Effector memory CD4-positive, alpha-beta T cell (primary cell): ENCODE measurements at regions not wholly inside any gene's neighbourhood (a gene's known extent, or its start where the extent isn't known, plus 50 kb on each side); places are given as distances from the start of the nearest gene placed in this dataset.

Experiments
- DNase-seq, 3 donors: peaks; one replicate each; pipeline ENCODE4 v3.0.0-alpha.2; 2020
- H3K27ac ChIP-seq: 2 replicates; pipeline ENCODE4 v1.7.0; 2013; ENCODE audit warnings: mild to moderate bottlenecking, low read length, moderate library complexity; ENCODE audit not compliant: insufficient read depth, poor library complexity, severe bottlenecking
- H3K27me3 ChIP-seq: replicated peaks from 2 replicates; pipeline ENCODE4 v1.7.0; 2013; ENCODE audit warnings: mild to moderate bottlenecking, low read length; ENCODE audit not compliant: insufficient read depth, control insufficient read depth, poor library complexity, severe bottlenecking
- H3K36me3 ChIP-seq: 2 replicates; pipeline ENCODE4 v1.7.0; 2013; ENCODE audit warnings: mild to moderate bottlenecking, low read length, moderate library complexity; ENCODE audit not compliant: control insufficient read depth, insufficient read depth
- H3K4me1 ChIP-seq: 2 replicates; pipeline ENCODE4 v1.7.0; 2013; ENCODE audit warnings: low read length, mild to moderate bottlenecking; ENCODE audit not compliant: control insufficient read depth, insufficient read depth, poor library complexity, severe bottlenecking
- H3K4me3 ChIP-seq: 2 replicates; pipeline ENCODE4 v1.7.0; 2013; ENCODE audit warnings: low read length, low read depth, mild to moderate bottlenecking; ENCODE audit not compliant: insufficient read depth, poor library complexity, severe bottlenecking
- H3K9me3 ChIP-seq: 2 replicates; pipeline ENCODE4 v1.7.0; 2013; ENCODE audit warnings: mild to moderate bottlenecking, low read length, moderate library complexity; ENCODE audit not compliant: control insufficient read depth

DNA sequence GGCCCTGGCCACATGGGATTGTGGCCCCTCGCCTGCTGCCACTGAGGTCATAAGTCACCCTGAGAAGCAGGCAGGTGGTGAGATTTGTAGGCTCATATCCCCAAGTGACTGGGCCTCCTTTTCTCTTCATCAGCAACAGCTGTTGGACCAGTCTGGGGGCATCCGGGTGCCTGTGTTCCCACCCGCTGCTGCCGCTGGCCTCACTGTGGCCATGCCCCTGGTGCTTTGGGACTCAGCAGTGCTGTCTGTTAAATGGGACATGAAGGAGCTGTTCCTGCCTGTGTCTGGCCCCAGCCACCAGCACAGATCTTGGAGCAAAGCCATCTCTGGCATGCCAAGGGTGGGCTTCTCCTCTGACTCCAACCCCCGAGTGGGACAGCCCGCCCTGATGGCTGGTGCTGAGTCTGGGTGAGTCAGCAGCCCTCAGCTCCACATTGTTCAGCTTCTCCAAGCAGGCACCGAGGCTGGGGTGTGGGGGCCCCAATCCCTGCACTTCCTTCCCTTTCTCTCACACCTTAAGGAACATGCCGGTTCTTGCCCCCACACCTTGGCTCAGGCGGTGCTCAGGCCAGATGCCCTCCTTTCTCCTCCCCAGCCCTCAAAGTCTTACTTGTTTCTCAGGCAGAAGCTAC is 207.9 kb downstream of the GLI2 start:
- Histone ChIP-seq H3K27ac (no peak overlapping the region), H3K9me3 (no peaks in the 10 kb centered on the region), H3K4me1 (no peaks in the 10 kb centered on the region), H3K4me3 (no peak overlapping the region), H3K27me3 (no peaks in the 10 kb centered on the region), H3K36me3 (no peaks in the 10 kb centered on the region)
- DNase-seq = no peak

DNA sequence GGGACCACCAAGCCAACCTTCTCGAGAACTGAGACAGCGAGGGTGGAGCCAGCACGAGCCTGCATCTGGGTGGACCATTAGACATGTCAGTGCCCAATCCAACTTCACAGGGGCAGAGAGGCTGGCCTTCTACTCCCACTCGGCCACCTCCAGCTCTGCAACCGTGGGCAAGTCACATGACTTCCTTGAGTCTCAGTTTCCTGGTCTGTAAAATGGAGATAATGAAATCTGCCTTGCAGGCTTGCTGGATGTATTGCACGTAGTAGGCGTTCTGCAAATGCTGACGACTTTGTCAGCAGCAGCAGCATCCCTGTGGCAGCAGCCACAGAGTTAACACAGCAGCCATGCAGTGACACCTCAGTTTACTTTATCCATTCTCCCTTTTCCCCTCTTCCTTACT is 208.9 kb downstream of the GLI2 start:
- H3K27me3 ChIP-seq = no peaks in the 10 kb centered on the region
- no peaks in the 10 kb centered on the region for H3K4me1 ChIP-seq
- no peak overlapping the region for H3K27ac ChIP-seq
- H3K36me3 ChIP-seq = no peaks in the 10 kb centered on the region
- H3K9me3 ChIP-seq = no peaks in the 10 kb centered on the region
- no peak overlapping the region for H3K4me3 ChIP-seq
- no peak for DNase-seq

- H3K4me1 ChIP-seq = no peaks in the 10 kb centered on the region
Observed at GRCh38 chr2:120945091-120945490, 209.4 kb downstream of the GLI2 start.

DNA sequence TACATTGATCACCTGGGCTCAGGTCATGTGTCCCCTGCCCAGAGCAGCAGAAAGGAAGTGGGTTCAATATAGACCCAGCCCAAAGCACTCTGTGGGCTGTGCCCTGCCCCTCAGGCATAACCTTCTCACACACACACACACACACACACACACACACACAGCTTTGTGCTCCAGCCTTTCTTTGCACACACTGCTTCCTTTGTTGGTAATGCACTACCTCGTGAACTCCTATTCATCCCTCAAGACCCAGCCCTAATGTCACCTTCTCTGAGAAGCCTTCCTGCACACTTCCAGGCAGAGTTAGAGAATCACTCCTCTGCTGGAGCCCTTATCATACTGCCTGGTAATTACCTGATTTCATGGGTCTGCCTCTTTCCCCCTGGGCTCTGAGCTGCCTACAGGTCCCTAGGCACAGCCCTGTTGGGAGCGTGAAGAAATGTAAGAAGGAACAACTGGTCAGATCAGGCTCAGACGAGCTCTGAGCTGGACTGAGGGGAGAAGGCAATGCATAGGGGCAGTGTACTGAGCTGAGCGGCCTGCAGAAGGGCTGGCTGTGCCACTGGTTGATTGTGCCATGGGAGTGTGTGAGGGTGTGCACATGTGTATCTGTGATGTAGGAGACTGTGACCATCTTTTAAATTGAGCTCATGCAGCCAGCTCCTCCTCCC is 210.3 kb downstream of the GLI2 start:
- H3K4me3 ChIP-seq = no peak overlapping the region
- no peaks in the 10 kb centered on the region for H3K36me3 ChIP-seq
- no peaks in the 10 kb centered on the region for H3K9me3 ChIP-seq
- DNase-seq = no peak
- H3K4me1 ChIP-seq = no peaks in the 10 kb centered on the region
- no peaks in the 10 kb centered on the region for H3K27me3 ChIP-seq
- H3K27ac ChIP-seq = no peak overlapping the region

More at GRCh38 chr2:120945091-120945490, 209.4 kb downstream of the GLI2 start:
- Histone ChIP-seq H3K36me3 (no peaks in the 10 kb centered on the region), H3K27me3 (no peaks in the 10 kb centered on the region), H3K4me3 (no peak overlapping the region), H3K27ac (no peak overlapping the region), H3K9me3 (no peaks in the 10 kb centered on the region)
- no peak for DNase-seq

DNA sequence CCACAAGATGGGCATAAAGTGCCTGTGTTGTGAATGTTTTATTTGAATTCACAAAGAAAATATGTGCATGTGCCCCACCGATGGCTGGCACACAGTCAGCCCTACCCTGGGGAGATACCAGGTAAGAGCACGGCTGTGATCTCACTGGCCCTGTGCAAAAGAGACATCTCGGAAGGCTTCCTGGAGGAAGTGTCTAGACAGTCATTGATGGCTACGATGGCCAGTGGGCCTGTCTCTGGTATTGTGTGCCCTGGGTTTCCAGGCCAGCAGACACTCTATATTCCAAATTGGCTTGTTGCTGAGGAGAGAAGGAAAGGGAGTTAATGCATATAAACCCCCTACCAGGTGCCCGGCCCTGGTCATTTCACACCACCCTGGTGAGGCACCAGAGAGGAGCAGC is 211.7 kb downstream of the GLI2 start:
- no peaks in the 10 kb centered on the region for H3K36me3 ChIP-seq
- no peak overlapping the region for H3K4me3 ChIP-seq
- no peaks in the 10 kb centered on the region for H3K27me3 ChIP-seq
- H3K27ac ChIP-seq = no peak overlapping the region
- no peak for DNase-seq
- no peaks in the 10 kb centered on the region for H3K9me3 ChIP-seq
- H3K4me1 ChIP-seq = no peaks in the 10 kb centered on the region

DNA sequence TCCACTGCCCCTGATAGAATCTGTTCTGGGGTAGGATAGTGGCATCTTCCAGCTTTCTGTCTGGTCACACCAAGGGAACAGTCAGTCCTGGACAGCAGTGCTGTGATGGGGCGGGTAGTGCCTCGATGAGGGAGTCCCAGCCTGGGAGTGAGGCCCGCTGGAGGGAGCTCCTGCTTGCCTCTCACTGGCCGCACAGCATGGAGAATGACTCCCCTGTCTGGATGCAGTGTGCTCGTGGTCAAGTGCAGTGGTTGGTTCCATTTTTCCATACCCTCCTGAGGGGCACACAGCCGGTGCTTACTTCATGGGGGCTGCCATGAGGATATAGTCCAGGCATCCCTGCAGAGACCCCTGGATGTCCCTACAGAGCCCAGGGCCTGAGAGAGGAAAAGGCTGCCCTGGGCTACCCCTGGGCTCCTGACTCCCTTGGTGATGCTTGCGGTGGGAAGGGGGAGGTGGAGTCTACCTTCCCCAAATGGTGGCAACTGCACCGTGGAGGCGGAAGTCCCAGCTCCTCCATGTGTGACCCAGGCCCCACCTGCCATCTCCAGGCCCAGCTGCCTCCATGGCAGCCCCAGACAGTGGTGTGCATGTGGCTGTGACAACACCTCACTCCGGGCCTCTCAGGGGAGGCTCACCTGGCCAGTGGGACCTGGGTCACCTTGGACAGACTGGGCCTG is 212.5 kb downstream of the GLI2 start:
- H3K4me1 ChIP-seq = no peaks in the 10 kb centered on the region
- no peaks in the 10 kb centered on the region for H3K9me3 ChIP-seq
- H3K27me3 ChIP-seq = no peaks in the 10 kb centered on the region
- no peaks in the 10 kb centered on the region for H3K36me3 ChIP-seq
- H3K27ac ChIP-seq = no peak overlapping the region
- no peak overlapping the region for H3K4me3 ChIP-seq
- DNase-seq = no peak

DNA sequence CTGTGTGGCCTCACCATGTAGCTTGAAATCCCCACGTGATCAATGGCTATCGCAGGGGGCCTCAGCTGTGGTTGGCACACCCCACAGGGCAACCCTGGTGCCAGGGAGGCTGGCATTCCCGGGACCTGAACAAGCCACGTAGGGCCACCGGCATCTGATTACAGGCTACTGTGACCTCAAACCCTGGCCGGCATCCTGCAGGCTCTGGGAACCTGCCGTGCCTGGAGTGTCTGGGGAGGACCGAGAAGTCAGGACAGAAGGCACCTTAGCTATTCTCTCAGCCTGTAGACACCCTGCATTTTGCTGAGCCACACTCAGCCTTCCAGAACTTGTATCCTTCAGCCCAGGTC is 213.0 kb downstream of the GLI2 start:
- H3K9me3 ChIP-seq = no peaks in the 10 kb centered on the region
- no peak overlapping the region for H3K4me3 ChIP-seq
- H3K27me3 ChIP-seq = no peaks in the 10 kb centered on the region
- H3K4me1 ChIP-seq = no peaks in the 10 kb centered on the region
- DNase-seq = no peak
- H3K27ac ChIP-seq = no peak overlapping the region
- no peaks in the 10 kb centered on the region for H3K36me3 ChIP-seq

DNA sequence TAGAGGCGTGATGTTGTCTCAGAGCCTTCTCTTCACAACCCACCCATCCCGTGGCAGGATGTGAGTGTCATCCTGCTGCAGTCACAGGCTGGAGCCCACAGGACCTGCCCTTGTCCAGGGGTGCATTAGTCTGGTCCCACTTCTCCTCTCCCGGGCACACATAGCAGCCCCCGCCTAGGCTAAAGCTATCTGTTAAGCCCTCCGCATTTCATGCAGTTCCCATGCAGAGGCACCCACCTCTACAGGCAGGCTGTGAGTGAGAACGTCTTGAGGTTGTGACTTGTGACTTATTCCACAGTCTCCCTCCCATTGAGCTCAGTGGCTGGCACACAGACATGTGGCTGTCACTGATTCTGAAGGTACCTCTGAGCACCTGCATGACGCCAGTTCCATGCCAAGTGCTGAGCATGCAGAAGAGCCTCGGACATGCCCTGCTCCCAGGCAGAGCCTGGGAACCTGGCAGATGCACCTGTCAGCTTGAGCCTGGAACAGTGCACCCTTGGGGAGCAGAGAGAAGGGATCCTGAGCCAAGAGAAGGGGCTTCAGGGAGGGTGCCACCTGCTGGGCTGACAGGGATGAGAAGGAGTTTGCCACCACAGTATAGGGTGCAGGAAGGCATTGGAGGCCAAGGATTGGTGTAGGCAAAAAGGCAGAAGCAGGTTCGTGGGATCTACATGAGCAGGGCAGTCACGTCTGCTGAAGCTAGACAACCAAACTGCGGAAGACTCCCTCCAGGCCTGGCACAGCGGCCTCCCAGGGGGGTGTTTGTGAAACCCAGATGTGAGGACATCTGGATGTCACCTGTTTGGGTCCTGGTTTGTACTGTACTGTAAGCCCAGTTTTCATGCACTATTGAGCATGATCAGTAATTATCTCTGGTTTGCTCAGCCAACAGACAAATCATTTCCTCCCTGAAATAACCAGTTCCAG is 213.6 kb downstream of the GLI2 start:
- Histone ChIP-seq H3K4me1 (no peaks in the 10 kb centered on the region), H3K27me3 (no peaks in the 10 kb centered on the region), H3K36me3 (no peaks in the 10 kb centered on the region), H3K4me3 (no peak overlapping the region), H3K27ac (no peak overlapping the region), H3K9me3 (no peaks in the 10 kb centered on the region)
- no peak for DNase-seq

DNA sequence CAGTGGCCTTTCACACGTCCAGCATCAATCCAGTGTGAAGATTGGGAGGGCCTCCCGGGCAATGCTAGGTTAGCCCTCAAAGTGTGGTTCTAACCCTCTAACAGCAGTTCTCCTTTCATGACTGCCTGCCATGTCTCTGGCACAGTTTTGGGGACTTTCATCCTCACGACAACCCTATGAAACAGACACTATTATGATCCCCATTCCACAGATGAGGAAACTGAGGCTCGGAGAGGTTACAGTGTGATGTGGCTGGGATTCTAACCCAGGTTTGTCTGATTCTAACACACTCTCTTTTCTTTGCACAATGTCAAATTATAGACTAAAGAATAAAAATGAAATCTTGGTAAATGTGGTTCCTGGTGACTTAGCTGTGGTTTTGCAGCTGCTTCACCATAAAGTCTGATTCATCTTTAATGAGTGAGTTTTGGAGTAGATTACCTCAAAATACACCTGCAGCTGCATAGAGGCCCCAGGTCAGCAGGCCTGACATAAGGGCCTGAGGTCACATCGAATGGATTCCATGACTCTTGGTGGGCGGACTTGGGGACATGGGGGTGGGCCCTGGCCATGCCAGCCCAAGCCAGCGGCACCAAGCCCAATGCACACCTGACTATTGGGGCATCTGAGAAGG is 214.4 kb downstream of the GLI2 start:
- Histone ChIP-seq H3K27me3 (no peaks in the 10 kb centered on the region), H3K4me3 (no peak overlapping the region), H3K4me1 (no peaks in the 10 kb centered on the region), H3K9me3 (no peaks in the 10 kb centered on the region), H3K27ac (no peak overlapping the region), H3K36me3 (no peaks in the 10 kb centered on the region)
- no peak for DNase-seq
